ENCODE measurements at regions not wholly inside any gene's neighbourhood (a gene's known extent, or its start where the extent isn't known, plus 50 kb on each side); places are given as distances from the start of the nearest gene placed in this dataset.

- Histone ChIP-seq H3K36me3 (ENCODE audit: control insufficient read depth, insufficient read depth, low read length) (no peaks in the 10 kb centered on the region), H3K27ac (ENCODE audit: low read length) (no peak overlapping the region), H3K9me3 (ENCODE audit: control insufficient read depth, insufficient read depth, low read depth, low read length) (no peaks in the 10 kb centered on the region), H3K4me3 (ENCODE audit: low read depth in 2 of 2, low read length in 2 of 2) (no peak overlapping the region), H3K27me3 (ENCODE audit: control insufficient read depth, insufficient read depth, low read length) (no peaks in the 10 kb centered on the region), H3K4me1 (ENCODE audit: control insufficient read depth, insufficient read depth, low read length) (no peaks in the 10 kb centered on the region)
- DNase-seq (ENCODE audit: low read depth, low spot score) (no peak), ATAC-seq (no peak)
- no peak for TF ChIP-seq TCF7L2 (IDR thresholded peaks at IDR 0.05; ENCODE audit: low read depth, low read length)
- TF ChIP-seq POLR2AphosphoS5 (IDR thresholded peaks at IDR 0.05; ENCODE audit: low read depth, low read length): no peak
- no peak for TF ChIP-seq CTCF (IDR thresholded peaks at IDR 0.05)
- TF ChIP-seq, protein P1, sequence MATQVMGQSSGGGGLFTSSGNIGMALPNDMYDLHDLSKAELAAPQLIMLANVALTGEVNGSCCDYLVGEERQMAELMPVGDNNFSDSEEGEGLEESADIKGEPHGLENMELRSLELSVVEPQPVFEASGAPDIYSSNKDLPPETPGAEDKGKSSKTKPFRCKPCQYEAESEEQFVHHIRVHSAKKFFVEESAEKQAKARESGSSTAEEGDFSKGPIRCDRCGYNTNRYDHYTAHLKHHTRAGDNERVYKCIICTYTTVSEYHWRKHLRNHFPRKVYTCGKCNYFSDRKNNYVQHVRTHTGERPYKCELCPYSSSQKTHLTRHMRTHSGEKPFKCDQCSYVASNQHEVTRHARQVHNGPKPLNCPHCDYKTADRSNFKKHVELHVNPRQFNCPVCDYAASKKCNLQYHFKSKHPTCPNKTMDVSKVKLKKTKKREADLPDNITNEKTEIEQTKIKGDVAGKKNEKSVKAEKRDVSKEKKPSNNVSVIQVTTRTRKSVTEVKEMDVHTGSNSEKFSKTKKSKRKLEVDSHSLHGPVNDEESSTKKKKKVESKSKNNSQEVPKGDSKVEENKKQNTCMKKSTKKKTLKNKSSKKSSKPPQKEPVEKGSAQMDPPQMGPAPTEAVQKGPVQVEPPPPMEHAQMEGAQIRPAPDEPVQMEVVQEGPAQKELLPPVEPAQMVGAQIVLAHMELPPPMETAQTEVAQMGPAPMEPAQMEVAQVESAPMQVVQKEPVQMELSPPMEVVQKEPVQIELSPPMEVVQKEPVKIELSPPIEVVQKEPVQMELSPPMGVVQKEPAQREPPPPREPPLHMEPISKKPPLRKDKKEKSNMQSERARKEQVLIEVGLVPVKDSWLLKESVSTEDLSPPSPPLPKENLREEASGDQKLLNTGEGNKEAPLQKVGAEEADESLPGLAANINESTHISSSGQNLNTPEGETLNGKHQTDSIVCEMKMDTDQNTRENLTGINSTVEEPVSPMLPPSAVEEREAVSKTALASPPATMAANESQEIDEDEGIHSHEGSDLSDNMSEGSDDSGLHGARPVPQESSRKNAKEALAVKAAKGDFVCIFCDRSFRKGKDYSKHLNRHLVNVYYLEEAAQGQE (IDR thresholded peaks at IDR 0.05; ENCODE audit: insufficient read depth in 1 of 2, low read depth in 2 of 2, low read length in 1 of 2): no peak
- TF ChIP-seq SIN3A (IDR thresholded peaks at IDR 0.05; ENCODE audit: borderline replicate concordance, insufficient read depth, low read depth, low read length): no peak
- in situ Hi-C loops (cut with HindIII; ENCODE audit: low pct_unique_long_range_greater_than_20kb, low sequenced_read_pairs) (no loop called here), intact Hi-C loops (cut with micrococcal nuclease; ENCODE audit: unreplicated experiment) (no loop called here)
- CTCF ChIA-PET: no interaction called here
- BruUV-seq (replicated peaks): no TSS peak
- POLR2A ChIA-PET: no interaction called here
Observed at GRCh38 chr13:111945086-111945485, 121.9 kb upstream of the SOX1 start.

DNA sequence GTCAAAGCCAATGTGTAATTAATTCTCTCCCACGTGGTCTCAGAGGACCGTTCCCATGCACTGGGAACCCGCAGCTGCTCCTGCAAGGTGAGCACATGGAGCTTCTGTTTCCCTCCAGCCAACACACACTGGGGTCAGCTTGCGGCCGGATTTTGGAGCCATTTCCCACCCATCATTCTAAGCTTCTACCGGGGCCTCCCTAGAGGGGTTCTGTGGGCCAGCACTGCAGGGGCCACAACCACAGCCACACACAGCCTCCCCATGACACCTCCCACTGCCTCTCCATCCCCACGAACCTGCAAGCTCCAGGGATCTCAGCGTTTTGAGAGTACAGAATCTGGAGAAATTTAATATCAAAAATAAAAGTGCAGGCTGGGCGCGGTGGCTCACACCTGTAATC lies 120.7 kb upstream of the SOX1 start:
- no peaks in the 10 kb centered on the region for H3K9me3 ChIP-seq (ENCODE audit: control insufficient read depth, insufficient read depth, low read depth, low read length)
- BruUV-seq (replicated peaks): no TSS peak
- ATAC-seq: no peak
- no peaks in the 10 kb centered on the region for H3K27me3 ChIP-seq (ENCODE audit: control insufficient read depth, insufficient read depth, low read length)
- H3K4me1 ChIP-seq (ENCODE audit: control insufficient read depth, insufficient read depth, low read length): no peaks in the 10 kb centered on the region
- ChIA-PET CTCF (no interaction called here), POLR2A (no interaction called here)
- TF ChIP-seq SIN3A (IDR thresholded peaks at IDR 0.05; ENCODE audit: borderline replicate concordance, insufficient read depth, low read depth, low read length): no peak
- TF ChIP-seq, protein P1 (IDR thresholded peaks at IDR 0.05; ENCODE audit: insufficient read depth in 1 of 2, low read depth in 2 of 2, low read length in 1 of 2): no peak
- no peak for TF ChIP-seq CTCF (IDR thresholded peaks at IDR 0.05)
- TF ChIP-seq TCF7L2 (IDR thresholded peaks at IDR 0.05; ENCODE audit: low read depth, low read length): no peak
- no peak for TF ChIP-seq POLR2AphosphoS5 (IDR thresholded peaks at IDR 0.05; ENCODE audit: low read depth, low read length)
- H3K27ac ChIP-seq (ENCODE audit: low read length): no peak overlapping the region
- no peak overlapping the region for H3K4me3 ChIP-seq (ENCODE audit: low read depth in 2 of 2, low read length in 2 of 2)
- in situ Hi-C loops (cut with HindIII; ENCODE audit: low pct_unique_long_range_greater_than_20kb, low sequenced_read_pairs) (no loop called here), intact Hi-C loops (cut with micrococcal nuclease; ENCODE audit: unreplicated experiment) (no loop called here)
- DNase-seq (ENCODE audit: low read depth, low spot score): no peak
- no peaks in the 10 kb centered on the region for H3K36me3 ChIP-seq (ENCODE audit: control insufficient read depth, insufficient read depth, low read length)
